ENCODE measurements at regions not wholly inside any gene's neighbourhood (a gene's known extent, or its start where the extent isn't known, plus 50 kb on each side); places are given as distances from the start of the nearest gene placed in this dataset.

DNA sequence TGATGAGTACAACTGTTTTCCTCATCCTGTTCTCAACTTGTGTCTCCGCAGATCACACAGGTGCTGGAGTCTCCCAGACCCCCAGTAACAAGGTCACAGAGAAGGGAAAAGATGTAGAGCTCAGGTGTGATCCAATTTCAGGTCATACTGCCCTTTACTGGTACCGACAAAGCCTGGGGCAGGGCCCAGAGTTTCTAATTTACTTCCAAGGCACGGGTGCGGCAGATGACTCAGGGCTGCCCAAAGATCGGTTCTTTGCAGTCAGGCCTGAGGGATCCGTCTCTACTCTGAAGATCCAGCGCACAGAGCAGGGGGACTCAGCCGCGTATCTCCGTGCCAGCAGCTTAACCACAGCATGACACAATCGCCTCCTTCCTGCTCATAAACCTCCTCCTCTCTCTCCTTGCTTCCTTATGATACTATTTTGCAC is 126.7 kb upstream of the PRSS58 start:
- no peak for TF ChIP-seq CTCF (IDR thresholded peaks at IDR 0.05)
- TF ChIP-seq POLR2AphosphoS5 (IDR thresholded peaks at IDR 0.05): no peak
- no peak for TF ChIP-seq POLR2A (IDR thresholded peaks at IDR 0.05)
- TF ChIP-seq EP300 (IDR thresholded peaks at IDR 0.05): no peak
